GM23338 (cell line): ENCODE measurements at regions not wholly inside any gene's neighbourhood (a gene's known extent, or its start where the extent isn't known, plus 50 kb on each side); places are given as distances from the start of the nearest gene placed in this dataset.

Experiments used
- ATAC-seq: fragments of 200-7000 bp; cut with Tn5 transposase; 3 replicates; pipeline ENCODE4 v1.9.1; 2020
- DNase-seq: peaks from one replicate; pipeline ENCODE4 v3.0.0-alpha.2; 2015; ENCODE audit warnings: low spot score
- H2AFZ ChIP-seq: fragments of 200-600 bp; sonication (generic); 2 replicates; pipeline ENCODE4 v1.8.0; 2016; ENCODE audit warnings: antibody characterized with exemption, mild to moderate bottlenecking, moderate library complexity
- H3F3A ChIP-seq: fragments of 200-600 bp; sonication (generic); replicated peaks from 2 replicates; pipeline ENCODE4 v1.8.0; 2017; ENCODE audit warnings: antibody characterized with exemption, mixed run types, low read depth
- H3K27ac ChIP-seq: fragments of 200-600 bp; sonication (generic); 2 replicates; pipeline ENCODE4 v1.6.1; 2016; ENCODE audit warnings: low read depth
- H3K27me3 ChIP-seq: fragments of 200-600 bp; sonication (generic); 2 replicates; pipeline ENCODE4 v1.8.0; 2016; ENCODE audit warnings: mild to moderate bottlenecking, mixed run types, moderate library complexity; ENCODE audit not compliant: insufficient read depth
- H3K36me3 ChIP-seq: fragments of 200-600 bp; sonication (generic); 2 replicates; pipeline ENCODE4 v1.8.0; 2016; ENCODE audit warnings: mild to moderate bottlenecking; ENCODE audit not compliant: insufficient read depth
- H3K4me1 ChIP-seq: fragments of 200-600 bp; sonication (generic); 2 replicates; pipeline ENCODE4 v1.8.0; 2016; ENCODE audit warnings: mild to moderate bottlenecking, moderate library complexity; ENCODE audit not compliant: insufficient read depth
- H3K4me2 ChIP-seq: fragments of 200-600 bp; sonication (generic); 2 replicates; pipeline ENCODE4 v1.7.1; 2017; ENCODE audit warnings: mixed run types
- H3K4me3 ChIP-seq: fragments of 200-600 bp; sonication (generic); 2 replicates; pipeline ENCODE4 v1.6.1; 2016; ENCODE audit warnings: mixed run types
- H3K79me2 ChIP-seq: fragments of 200-600 bp; sonication (generic); replicated peaks from 2 replicates; pipeline ENCODE4 v1.8.0; 2017; ENCODE audit warnings: mild to moderate bottlenecking; ENCODE audit not compliant: insufficient read depth
- H3K9me2 ChIP-seq: fragments of 200-600 bp; sonication (generic); 2 replicates; pipeline ENCODE4 v1.8.0; 2017; ENCODE audit not compliant: insufficient read depth
- H4K20me1 ChIP-seq: fragments of 200-600 bp; sonication (generic); replicated peaks from 2 replicates; pipeline ENCODE4 v1.8.0; 2017; ENCODE audit warnings: mild to moderate bottlenecking; ENCODE audit not compliant: insufficient read depth
- H3K27ac Mint-ChIP-seq: 2 replicates; pipeline ENCODE4 v1.8.0; 2020; ENCODE audit warnings: inconsistent platforms, mild to moderate bottlenecking, moderate library complexity, mixed read lengths
- H3K27me3 Mint-ChIP-seq: 3 replicates; pipeline ENCODE4 v1.8.0; 2022; ENCODE audit warnings: low read depth, mild to moderate bottlenecking, moderate library complexity, mixed read lengths, inconsistent platforms; ENCODE audit not compliant: insufficient read depth, poor library complexity
- H3K36me3 Mint-ChIP-seq: 3 replicates; pipeline ENCODE4 v1.8.0; 2021; ENCODE audit warnings: low read depth, mild to moderate bottlenecking, inconsistent platforms, moderate library complexity, mixed read lengths
- H3K4me1 Mint-ChIP-seq: 3 replicates; pipeline ENCODE4 v1.8.0; 2020; ENCODE audit warnings: mild to moderate bottlenecking, inconsistent platforms, mixed read lengths
- H3K4me3 Mint-ChIP-seq: 3 replicates; pipeline ENCODE4 v1.8.0; 2021; ENCODE audit warnings: moderate library complexity, mild to moderate bottlenecking, inconsistent platforms, mixed read lengths
- H3K9me3 Mint-ChIP-seq: 3 replicates; pipeline ENCODE4 v1.8.0; 2020; ENCODE audit warnings: moderate library complexity, mild to moderate bottlenecking, inconsistent platforms, mixed read lengths
- CREB1 ChIP-seq: fragments of 250-450 bp; sonication (Bioruptor Pico); IDR thresholded peaks from 2 replicates; pipeline ENCODE4 v1.5.0; 2020; ENCODE audit warnings: low read depth, mild to moderate bottlenecking, moderate library complexity
- EZH2 ChIP-seq: fragments of 200-600 bp; sonication (generic); IDR thresholded peaks from one replicate; pipeline ENCODE4 v1.8.0; 2017; ENCODE audit warnings: antibody characterized with exemption, mild to moderate bottlenecking, low read depth; ENCODE audit not compliant: unreplicated experiment
- EZH2phosphoT487 ChIP-seq: fragments of 200-600 bp; sonication (generic); IDR thresholded peaks from one replicate; pipeline ENCODE4 v1.8.1; 2018; ENCODE audit warnings: antibody characterized with exemption; ENCODE audit not compliant: unreplicated experiment
- JUNB ChIP-seq: IDR thresholded peaks from one replicate; pipeline ENCODE4 v1.6.1; 2016; ENCODE audit warnings: antibody characterized with exemption; ENCODE audit not compliant: unreplicated experiment
- NANOG ChIP-seq: IDR thresholded peaks from 2 replicates; pipeline ENCODE4 v1.6.1; 2016; ENCODE audit warnings: antibody characterized with exemption, borderline replicate concordance
- POLR2AphosphoS5 ChIP-seq: IDR thresholded peaks from 2 replicates; pipeline ENCODE4 v1.6.1; 2016; ENCODE audit warnings: antibody characterized with exemption, low read depth
- STAT1 ChIP-seq: IDR thresholded peaks from one replicate; pipeline ENCODE4 v1.6.1; 2016; ENCODE audit warnings: antibody characterized with exemption; ENCODE audit not compliant: unreplicated experiment
- ZNF114 ChIP-seq: fragments of 250-450 bp; sonication (Bioruptor Pico); IDR thresholded peaks from 2 replicates; pipeline ENCODE4 v1.5.0; 2020; ENCODE audit warnings: mild to moderate bottlenecking, moderate library complexity
- ZNF331 ChIP-seq: fragments of 250-450 bp; sonication (Bioruptor Pico); IDR thresholded peaks from 2 replicates; pipeline ENCODE4 v1.5.0; 2020; ENCODE audit warnings: low read depth, mild to moderate bottlenecking, moderate library complexity
- TF ChIP-seq, protein P1 (sequence below): IDR thresholded peaks from one replicate; pipeline ENCODE4 v1.6.1; 2018; ENCODE audit warnings: antibody characterized with exemption; ENCODE audit not compliant: unreplicated experiment
- TF ChIP-seq, protein P2 (sequence below): IDR thresholded peaks from 2 replicates; pipeline ENCODE4 v1.6.1; 2016; ENCODE audit warnings: antibody characterized with exemption
- TF ChIP-seq, protein P3 (sequence below), 2 experiments: fragments of 200-600 bp in 1 of 2; sonication (generic) in 1 of 2; conservative IDR thresholded peaks; 2 replicates each; pipeline versions ENCODE4 v1.5.1 to v1.6.1; 2016 to 2017; ENCODE audit warnings: antibody characterized with exemption in 2 of 2, low read depth in 2 of 2, mild to moderate bottlenecking in 2 of 2, moderate library complexity in 1 of 2

DNA sequence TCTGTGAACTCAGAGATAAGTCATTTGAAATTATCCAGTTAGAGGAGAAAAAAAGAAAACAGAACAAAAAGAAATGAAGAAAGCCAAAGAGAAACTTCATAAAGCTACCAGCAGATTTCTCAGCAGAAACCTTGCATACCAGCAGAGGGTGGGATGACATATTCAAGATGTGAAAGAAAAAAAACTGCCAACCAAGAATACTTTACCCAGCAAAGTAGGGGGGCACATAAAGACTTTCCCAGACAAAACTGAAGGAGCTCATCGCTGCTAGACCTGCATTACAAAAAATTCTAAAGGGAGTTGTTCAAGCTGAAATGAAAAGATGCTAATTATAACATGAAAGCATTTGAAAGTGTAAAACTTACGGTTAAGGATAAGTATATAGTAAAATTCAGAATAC, 246.3 kb downstream of the FNDC1 start:
- DNase-seq, result no peak
- no peaks in the 10 kb centered on the region for H3K4me1 Mint-ChIP-seq
- no peaks in the 10 kb centered on the region for H3F3A ChIP-seq
- no peak overlapping the region for H3K4me3 ChIP-seq
- H3K27ac Mint-ChIP-seq, result no peak overlapping the region
- H3K36me3 Mint-ChIP-seq, result no peaks in the 10 kb centered on the region; the same call in 2 of the 3 replicates
- no peak overlapping the region for H3K27ac ChIP-seq
- H3K27me3 Mint-ChIP-seq, result peaks cover 4% of the 10 kb centered on the region
- H3K36me3 ChIP-seq, result peaks cover 4% of the 10 kb centered on the region
- no peaks in the 10 kb centered on the region for H3K27me3 ChIP-seq
- no peaks in the 10 kb centered on the region for H3K4me1 ChIP-seq
- no peak overlapping the region for H2AFZ ChIP-seq
- ATAC-seq, result no peak
- peaks cover 13% of the 10 kb centered on the region for H3K9me3 Mint-ChIP-seq
- no peaks in the 10 kb centered on the region for H4K20me1 ChIP-seq
- no peak overlapping the region for H3K4me3 Mint-ChIP-seq
- no peaks in the 10 kb centered on the region for H3K79me2 ChIP-seq
- TF ChIP-seq ZNF331 (CRISPR knock-in tag), result no peak
- TF ChIP-seq, protein P1, sequence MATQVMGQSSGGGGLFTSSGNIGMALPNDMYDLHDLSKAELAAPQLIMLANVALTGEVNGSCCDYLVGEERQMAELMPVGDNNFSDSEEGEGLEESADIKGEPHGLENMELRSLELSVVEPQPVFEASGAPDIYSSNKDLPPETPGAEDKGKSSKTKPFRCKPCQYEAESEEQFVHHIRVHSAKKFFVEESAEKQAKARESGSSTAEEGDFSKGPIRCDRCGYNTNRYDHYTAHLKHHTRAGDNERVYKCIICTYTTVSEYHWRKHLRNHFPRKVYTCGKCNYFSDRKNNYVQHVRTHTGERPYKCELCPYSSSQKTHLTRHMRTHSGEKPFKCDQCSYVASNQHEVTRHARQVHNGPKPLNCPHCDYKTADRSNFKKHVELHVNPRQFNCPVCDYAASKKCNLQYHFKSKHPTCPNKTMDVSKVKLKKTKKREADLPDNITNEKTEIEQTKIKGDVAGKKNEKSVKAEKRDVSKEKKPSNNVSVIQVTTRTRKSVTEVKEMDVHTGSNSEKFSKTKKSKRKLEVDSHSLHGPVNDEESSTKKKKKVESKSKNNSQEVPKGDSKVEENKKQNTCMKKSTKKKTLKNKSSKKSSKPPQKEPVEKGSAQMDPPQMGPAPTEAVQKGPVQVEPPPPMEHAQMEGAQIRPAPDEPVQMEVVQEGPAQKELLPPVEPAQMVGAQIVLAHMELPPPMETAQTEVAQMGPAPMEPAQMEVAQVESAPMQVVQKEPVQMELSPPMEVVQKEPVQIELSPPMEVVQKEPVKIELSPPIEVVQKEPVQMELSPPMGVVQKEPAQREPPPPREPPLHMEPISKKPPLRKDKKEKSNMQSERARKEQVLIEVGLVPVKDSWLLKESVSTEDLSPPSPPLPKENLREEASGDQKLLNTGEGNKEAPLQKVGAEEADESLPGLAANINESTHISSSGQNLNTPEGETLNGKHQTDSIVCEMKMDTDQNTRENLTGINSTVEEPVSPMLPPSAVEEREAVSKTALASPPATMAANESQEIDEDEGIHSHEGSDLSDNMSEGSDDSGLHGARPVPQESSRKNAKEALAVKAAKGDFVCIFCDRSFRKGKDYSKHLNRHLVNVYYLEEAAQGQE, result no peak
- H3K4me2 ChIP-seq, result no peak overlapping the region
- peaks cover 4% of the 10 kb centered on the region; the same call in 1 of the 2 replicates for H3K9me2 ChIP-seq

DNA sequence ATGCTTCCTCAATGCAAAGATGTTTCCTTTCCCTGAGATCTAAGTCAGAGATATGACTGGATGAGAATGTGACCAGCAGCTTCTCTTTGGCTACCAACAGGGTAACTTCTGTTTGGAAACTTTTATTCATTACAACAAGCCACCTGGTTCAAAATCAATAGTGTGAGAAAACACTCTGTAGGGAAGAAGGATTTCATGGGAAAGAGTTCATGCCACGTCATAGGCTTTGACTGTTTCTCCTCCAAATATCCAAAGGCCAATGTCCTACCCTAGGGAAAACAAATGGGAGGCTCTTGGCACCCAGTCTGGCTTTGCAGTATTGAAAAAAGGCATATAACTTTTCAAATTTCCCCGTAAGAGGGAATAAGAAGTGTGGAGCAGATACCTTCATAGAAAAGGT, 245.5 kb downstream of the FNDC1 start:
- DNase-seq (no peak), ATAC-seq (no peak)
- Histone ChIP-seq H3K4me1 (no peaks in the 10 kb centered on the region), H3K36me3 (peaks cover 4% of the 10 kb centered on the region), H3K27me3 (no peaks in the 10 kb centered on the region), H4K20me1 (no peaks in the 10 kb centered on the region), H3K79me2 (no peaks in the 10 kb centered on the region), H3K4me2 (no peak overlapping the region), H2AFZ (no peak overlapping the region), H3K4me3 (no peak overlapping the region), H3K9me2 (peaks cover 4% of the 10 kb centered on the region; the same call in 1 of the 2 replicates), H3F3A (no peaks in the 10 kb centered on the region), H3K27ac (no peak overlapping the region)
- no peaks in the 10 kb centered on the region for H3K4me1 Mint-ChIP-seq
- H3K4me3 Mint-ChIP-seq, result no peak overlapping the region
- peaks cover 13% of the 10 kb centered on the region for H3K9me3 Mint-ChIP-seq
- no peak overlapping the region for H3K27ac Mint-ChIP-seq
- H3K27me3 Mint-ChIP-seq, result peaks cover 4% of the 10 kb centered on the region
- H3K36me3 Mint-ChIP-seq, result no peaks in the 10 kb centered on the region; the same call in 2 of the 3 replicates
- TF ChIP-seq JUNB (no peak), EZH2 (no peak), ZNF114 (CRISPR knock-in tag) (no peak), NANOG (no peak), EZH2phosphoT487 (no peak), POLR2AphosphoS5 (no peak), ZNF331 (CRISPR knock-in tag) (no peak), CREB1 (CRISPR knock-in tag) (no peak), STAT1 (no peak)
- TF ChIP-seq, protein P1, result no peak
- TF ChIP-seq, protein P2, sequence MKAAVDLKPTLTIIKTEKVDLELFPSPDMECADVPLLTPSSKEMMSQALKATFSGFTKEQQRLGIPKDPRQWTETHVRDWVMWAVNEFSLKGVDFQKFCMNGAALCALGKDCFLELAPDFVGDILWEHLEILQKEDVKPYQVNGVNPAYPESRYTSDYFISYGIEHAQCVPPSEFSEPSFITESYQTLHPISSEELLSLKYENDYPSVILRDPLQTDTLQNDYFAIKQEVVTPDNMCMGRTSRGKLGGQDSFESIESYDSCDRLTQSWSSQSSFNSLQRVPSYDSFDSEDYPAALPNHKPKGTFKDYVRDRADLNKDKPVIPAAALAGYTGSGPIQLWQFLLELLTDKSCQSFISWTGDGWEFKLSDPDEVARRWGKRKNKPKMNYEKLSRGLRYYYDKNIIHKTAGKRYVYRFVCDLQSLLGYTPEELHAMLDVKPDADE, result no peak
- TF ChIP-seq, protein P3, sequence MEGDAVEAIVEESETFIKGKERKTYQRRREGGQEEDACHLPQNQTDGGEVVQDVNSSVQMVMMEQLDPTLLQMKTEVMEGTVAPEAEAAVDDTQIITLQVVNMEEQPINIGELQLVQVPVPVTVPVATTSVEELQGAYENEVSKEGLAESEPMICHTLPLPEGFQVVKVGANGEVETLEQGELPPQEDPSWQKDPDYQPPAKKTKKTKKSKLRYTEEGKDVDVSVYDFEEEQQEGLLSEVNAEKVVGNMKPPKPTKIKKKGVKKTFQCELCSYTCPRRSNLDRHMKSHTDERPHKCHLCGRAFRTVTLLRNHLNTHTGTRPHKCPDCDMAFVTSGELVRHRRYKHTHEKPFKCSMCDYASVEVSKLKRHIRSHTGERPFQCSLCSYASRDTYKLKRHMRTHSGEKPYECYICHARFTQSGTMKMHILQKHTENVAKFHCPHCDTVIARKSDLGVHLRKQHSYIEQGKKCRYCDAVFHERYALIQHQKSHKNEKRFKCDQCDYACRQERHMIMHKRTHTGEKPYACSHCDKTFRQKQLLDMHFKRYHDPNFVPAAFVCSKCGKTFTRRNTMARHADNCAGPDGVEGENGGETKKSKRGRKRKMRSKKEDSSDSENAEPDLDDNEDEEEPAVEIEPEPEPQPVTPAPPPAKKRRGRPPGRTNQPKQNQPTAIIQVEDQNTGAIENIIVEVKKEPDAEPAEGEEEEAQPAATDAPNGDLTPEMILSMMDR (conservative IDR thresholded peaks at IDR 0.05; ENCODE audit: low read depth in 2 of 2), result no peak
